ENCODE measurements at regions not wholly inside any gene's neighbourhood (a gene's known extent, or its start where the extent isn't known, plus 50 kb on each side); places are given as distances from the start of the nearest gene placed in this dataset.

DNA sequence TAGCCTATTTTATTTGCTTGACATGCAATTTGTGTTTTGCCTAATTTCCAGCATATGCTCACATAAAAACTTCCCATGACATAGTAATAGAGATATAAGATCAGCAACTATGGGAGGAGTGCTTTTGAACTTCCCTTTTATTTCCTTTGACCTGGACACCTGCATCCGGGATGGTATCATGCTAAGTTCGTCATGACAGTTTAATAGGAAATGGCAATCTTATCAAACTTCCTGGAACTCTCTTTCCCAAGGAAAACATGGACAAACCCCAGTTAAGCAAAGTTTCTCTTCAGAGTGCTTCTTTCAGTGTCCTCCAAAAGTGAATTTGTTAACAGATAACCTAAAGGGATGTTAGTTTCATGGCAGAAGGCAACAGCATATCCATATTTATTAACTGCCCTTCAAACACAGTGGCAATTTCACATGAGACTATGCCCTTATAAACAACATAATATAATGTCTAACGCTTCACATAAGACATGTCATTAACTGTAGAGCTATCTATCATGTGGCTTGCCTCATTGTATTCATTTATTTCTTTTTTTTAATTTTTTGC lies 474.7 kb upstream of the SEMA3A start:
- Mint-ChIP-seq H3K36me3 (ENCODE audit: insufficient read depth in 2 of 2) (no peaks in the 10 kb centered on the region), H3K27ac (no peak overlapping the region), H3K4me1 (ENCODE audit: low read depth) (no peaks in the 10 kb centered on the region), H3K27me3 (ENCODE audit: low read depth) (no peaks in the 10 kb centered on the region), H3K9me3 (no peaks in the 10 kb centered on the region), H3K4me3 (no peak overlapping the region)
- ATAC-seq (replicated peaks in 1 of 2), result no peak
- DNase-seq, result no peak

DNA sequence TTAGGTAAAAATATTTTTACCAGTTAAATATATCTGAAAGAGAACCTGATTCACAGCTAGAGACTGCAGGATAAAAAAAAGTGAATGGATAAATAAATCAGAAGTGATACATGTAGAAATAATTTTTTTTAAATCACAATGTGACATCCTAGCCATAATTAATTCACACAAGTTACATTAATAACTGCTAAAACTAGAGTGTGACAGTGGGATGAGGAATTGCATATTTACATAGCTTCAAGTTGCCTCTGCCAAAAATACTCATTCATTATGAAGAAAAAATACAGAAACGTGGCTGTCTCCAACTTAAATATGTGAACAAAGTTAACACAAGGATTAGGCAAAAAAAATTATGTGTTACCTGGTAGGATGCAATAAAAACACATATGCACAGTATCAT lies 473.5 kb upstream of the SEMA3A start:
- Mint-ChIP-seq H3K27me3 (ENCODE audit: low read depth) (no peaks in the 10 kb centered on the region), H3K4me1 (ENCODE audit: low read depth) (no peaks in the 10 kb centered on the region), H3K27ac (no peak overlapping the region), H3K4me3 (no peak overlapping the region), H3K36me3 (ENCODE audit: insufficient read depth in 2 of 2) (no peaks in the 10 kb centered on the region), H3K9me3 (no peaks in the 10 kb centered on the region)
- DNase-seq, result no peak
- no peak for ATAC-seq (replicated peaks in 1 of 2)

DNA sequence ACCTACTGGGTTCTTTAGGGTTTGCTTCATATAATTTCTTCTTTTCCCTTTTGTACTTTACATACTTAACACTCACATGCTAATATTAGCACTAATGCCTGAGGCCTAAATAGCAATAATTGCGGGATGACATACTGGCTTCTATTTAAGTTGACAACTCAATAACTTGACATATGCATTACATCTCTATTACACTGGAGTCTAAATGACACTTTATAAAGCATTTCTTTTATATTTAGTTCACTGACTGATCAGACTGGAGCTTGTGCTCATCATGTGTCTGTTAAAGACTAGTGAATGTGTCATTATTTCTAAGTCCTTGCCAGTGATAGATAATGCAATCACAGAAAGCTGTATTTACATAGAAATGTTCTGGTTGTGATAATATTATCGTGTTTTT lies 472.1 kb upstream of the SEMA3A start:
- Mint-ChIP-seq H3K27me3 (ENCODE audit: low read depth) (no peaks in the 10 kb centered on the region), H3K4me3 (no peak overlapping the region), H3K36me3 (ENCODE audit: insufficient read depth in 2 of 2) (no peaks in the 10 kb centered on the region), H3K9me3 (no peaks in the 10 kb centered on the region), H3K4me1 (ENCODE audit: low read depth) (no peaks in the 10 kb centered on the region), H3K27ac (no peak overlapping the region)
- DNase-seq (no peak), ATAC-seq (replicated peaks in 1 of 2) (no peak)

DNA sequence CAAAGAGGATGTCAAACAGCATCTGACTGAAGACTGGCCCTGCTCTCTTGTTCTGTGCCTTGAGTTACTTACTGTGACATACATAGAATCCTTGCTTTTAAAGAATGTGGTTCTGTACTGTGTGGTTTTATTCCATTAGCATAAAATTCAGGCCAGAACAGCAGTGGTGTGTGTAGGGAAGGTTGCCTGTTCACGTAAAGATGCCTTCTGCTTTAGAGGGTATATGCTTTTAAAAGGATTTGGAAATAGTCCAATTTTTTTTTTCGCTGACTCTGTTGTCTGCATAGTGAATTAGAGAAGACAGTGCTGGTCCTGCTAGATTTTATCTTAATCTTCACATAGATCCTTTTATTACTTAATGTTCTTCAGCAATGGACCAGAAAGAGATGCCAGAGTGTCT lies 470.8 kb upstream of the SEMA3A start:
- H3K4me1 Mint-ChIP-seq (ENCODE audit: low read depth), result no peaks in the 10 kb centered on the region
- H3K9me3 Mint-ChIP-seq, result no peaks in the 10 kb centered on the region
- no peak overlapping the region for H3K27ac Mint-ChIP-seq
- no peaks in the 10 kb centered on the region for H3K27me3 Mint-ChIP-seq (ENCODE audit: low read depth)
- no peaks in the 10 kb centered on the region for H3K36me3 Mint-ChIP-seq (ENCODE audit: insufficient read depth in 2 of 2)
- H3K4me3 Mint-ChIP-seq, result no peak overlapping the region
- DNase-seq (no peak), ATAC-seq (replicated peaks in 1 of 2) (no peak)

DNA sequence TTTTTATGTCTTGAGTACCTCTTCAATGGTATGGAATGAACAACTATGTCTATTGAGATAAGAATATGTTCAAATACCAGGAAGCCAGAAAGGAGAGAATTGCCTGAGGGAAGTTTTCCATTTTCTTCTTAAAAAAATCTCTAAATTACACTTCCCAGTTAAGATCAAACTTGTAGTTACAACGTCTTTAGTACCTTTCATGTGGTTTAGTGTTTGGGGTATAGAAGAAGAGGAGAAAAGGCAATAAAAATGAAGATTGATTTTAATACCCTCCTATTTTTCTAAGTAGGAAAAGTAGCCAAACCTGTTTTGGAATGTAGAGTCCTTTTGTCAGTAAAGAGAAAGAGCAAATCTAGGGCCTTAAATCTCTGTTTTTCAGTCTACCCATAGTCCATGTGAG lies 470.0 kb upstream of the SEMA3A start:
- no peak for ATAC-seq (replicated peaks in 1 of 2)
- no peak overlapping the region for H3K4me3 Mint-ChIP-seq
- no peaks in the 10 kb centered on the region for H3K27me3 Mint-ChIP-seq (ENCODE audit: low read depth)
- H3K9me3 Mint-ChIP-seq, result no peaks in the 10 kb centered on the region
- no peak overlapping the region for H3K27ac Mint-ChIP-seq
- no peaks in the 10 kb centered on the region for H3K36me3 Mint-ChIP-seq (ENCODE audit: insufficient read depth in 2 of 2)
- H3K4me1 Mint-ChIP-seq (ENCODE audit: low read depth), result no peaks in the 10 kb centered on the region
- no peak for DNase-seq

DNA sequence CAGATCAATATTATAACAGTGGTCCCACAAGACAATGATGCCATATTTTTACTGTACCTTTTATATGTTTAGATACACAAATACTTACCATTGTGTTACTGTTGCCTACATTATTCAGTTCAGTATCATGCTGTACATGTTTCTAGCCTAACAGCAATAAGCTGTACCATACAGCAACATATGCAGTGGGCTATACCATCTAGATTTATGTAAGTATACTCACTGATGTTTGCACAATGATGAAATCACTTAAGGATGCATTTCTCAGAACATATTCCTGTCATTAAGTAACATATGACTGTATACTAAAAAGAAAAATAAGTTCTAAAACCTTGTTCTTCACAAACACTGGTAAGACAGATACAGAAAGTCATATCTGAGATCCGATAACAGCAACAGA lies 468.6 kb upstream of the SEMA3A start:
- Mint-ChIP-seq H3K27ac (no peak overlapping the region), H3K27me3 (ENCODE audit: low read depth) (no peaks in the 10 kb centered on the region), H3K4me1 (ENCODE audit: low read depth) (no peaks in the 10 kb centered on the region), H3K4me3 (no peak overlapping the region), H3K9me3 (no peaks in the 10 kb centered on the region), H3K36me3 (ENCODE audit: insufficient read depth in 2 of 2) (no peaks in the 10 kb centered on the region)
- DNase-seq, result no peak
- no peak for ATAC-seq (replicated peaks in 1 of 2)

DNA sequence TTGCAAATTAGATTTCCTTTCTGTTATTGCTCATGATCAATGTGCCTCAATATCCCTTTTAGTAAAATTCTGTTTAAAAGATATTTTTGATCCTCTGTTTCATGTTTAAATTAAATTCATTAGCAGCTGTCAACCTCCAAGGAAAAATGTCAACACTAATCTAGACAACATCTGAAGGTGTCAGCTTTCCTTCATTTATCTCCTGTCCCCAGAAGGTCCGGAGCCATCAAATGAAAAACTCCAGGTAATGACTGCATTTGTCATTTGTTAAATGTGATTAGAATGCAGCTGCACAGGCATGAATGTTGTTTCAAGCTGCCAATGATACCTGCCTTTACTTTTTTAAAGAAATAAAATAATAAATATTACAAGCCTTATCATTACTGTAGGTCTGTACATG lies 463.7 kb upstream of the SEMA3A start:
- Mint-ChIP-seq H3K4me3 (no peak overlapping the region), H3K27ac (no peak overlapping the region), H3K4me1 (ENCODE audit: low read depth) (no peaks in the 10 kb centered on the region), H3K36me3 (ENCODE audit: insufficient read depth in 2 of 2) (no peaks in the 10 kb centered on the region), H3K9me3 (no peaks in the 10 kb centered on the region), H3K27me3 (ENCODE audit: low read depth) (no peaks in the 10 kb centered on the region)
- DNase-seq, result no peak
- ATAC-seq (replicated peaks in 1 of 2), result no peak

DNA sequence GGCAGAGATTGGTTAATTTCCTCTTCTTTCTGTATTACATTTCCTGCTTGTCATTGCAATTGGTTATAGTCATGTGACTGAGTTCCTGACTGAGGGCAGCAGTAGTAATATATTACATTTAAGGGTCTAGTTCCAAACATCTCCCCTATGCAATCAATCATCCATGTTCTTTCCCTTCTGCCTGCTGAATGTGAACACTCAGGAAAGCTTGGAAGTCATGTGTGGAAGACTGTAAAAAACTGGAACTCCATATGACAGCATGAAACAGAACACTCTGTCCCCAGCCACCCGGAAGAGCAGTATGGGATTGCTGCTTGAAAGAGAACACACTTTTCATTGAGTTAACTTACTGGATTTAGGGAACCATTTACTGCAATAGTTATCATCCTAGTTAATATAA lies 459.7 kb upstream of the SEMA3A start:
- Mint-ChIP-seq H3K27me3 (ENCODE audit: low read depth) (no peaks in the 10 kb centered on the region), H3K9me3 (no peaks in the 10 kb centered on the region), H3K4me3 (no peak overlapping the region), H3K27ac (no peak overlapping the region), H3K36me3 (ENCODE audit: insufficient read depth in 2 of 2) (no peaks in the 10 kb centered on the region), H3K4me1 (ENCODE audit: low read depth) (no peaks in the 10 kb centered on the region)
- ATAC-seq (replicated peaks in 1 of 2) (no peak), DNase-seq (no peak)

DNA sequence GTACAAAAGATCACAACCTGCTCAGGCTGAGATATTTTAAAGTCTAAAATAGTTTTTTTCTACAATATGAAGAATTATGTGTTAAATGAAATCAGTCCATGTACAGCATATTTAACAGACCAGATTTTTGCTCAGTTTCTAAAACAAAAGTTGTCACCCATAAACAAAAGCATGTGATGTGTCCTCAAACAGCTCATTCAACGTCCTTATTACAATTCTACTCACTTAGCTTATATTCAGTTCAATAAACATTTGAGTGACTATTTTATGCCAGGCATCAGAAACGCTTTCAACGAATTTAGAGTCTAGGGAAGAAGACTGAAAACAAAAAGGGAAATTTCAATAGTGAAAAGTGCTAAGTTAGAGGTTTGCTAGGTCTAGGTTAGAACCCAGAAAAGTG lies 457.3 kb upstream of the SEMA3A start:
- H3K4me1 Mint-ChIP-seq (ENCODE audit: low read depth), result no peaks in the 10 kb centered on the region
- no peak for ATAC-seq (replicated peaks in 1 of 2)

DNA sequence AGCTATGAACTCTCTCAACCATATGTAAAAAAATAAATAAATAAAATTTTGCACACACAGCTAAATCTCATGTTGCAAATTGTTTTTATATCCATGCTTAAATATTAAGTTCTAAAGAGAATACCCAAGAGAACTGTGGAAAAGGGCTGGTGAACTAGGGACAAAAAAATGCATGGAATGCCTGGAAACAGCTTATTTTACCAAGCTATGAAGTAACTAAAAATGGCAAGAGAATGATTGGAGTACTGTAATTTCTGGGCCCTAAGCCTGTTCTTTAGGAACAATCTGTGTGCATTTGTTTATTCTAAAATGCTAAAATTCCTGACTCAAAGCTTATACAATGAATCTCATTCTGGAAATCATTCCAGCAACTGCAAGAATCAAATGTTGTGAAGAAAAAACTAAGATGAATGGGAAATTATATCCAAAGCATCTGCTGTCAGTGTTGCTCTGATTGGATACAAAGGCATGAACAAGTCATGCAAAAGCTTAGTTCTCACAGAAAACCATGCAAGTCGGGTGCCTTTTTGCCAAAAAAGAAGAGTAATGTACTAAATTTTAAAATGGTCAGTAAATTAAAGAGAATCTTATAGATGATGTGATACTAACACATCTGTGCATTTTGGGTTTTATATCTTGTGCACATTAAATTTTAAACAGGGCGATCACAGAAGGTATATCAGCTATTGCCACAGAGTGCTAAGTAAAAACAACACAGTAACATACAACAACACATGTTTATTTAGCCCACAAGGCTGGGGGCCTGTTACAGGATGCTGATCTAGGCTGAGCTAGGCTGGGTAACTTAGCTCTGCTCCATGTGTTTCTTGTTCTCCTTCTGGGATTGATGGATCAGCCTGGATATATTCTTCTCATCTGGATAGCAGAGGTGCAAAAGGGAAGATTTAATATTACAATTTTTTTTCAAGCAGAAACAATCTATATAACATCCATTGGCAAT lies 453.5 kb upstream of the SEMA3A start:
- ATAC-seq (replicated peaks in 1 of 2) (no peak), DNase-seq (no peak)
- Mint-ChIP-seq H3K36me3 (ENCODE audit: insufficient read depth in 2 of 2) (no peaks in the 10 kb centered on the region), H3K4me1 (ENCODE audit: low read depth) (no peaks in the 10 kb centered on the region), H3K4me3 (no peak overlapping the region), H3K9me3 (no peaks in the 10 kb centered on the region), H3K27ac (no peak overlapping the region), H3K27me3 (ENCODE audit: low read depth) (no peaks in the 10 kb centered on the region)

More for the DNA sequence above, 457.3 kb upstream of the SEMA3A start:
- no peak for DNase-seq
- Mint-ChIP-seq H3K36me3 (ENCODE audit: insufficient read depth in 2 of 2) (no peaks in the 10 kb centered on the region), H3K9me3 (no peaks in the 10 kb centered on the region), H3K27ac (no peak overlapping the region), H3K4me3 (no peak overlapping the region), H3K27me3 (ENCODE audit: low read depth) (no peaks in the 10 kb centered on the region)

DNA sequence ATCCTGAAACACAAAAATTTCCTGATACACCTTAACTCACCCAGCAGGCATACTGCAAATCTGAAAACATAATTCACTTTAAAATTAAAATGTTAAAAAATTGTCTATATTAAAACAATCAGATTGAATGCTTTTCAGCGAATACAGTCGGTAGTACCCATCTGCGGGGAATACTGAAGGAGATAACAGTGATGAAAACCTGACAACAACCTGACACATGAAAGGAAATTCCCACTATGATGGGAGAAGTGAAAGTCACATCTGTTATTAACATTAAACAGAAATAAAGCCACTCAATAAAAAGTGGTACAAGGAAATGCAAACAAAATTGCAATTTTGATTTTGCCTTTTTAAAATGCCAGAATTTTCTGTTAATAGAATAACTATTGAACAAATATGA lies 448.0 kb upstream of the SEMA3A start:
- H3K27ac Mint-ChIP-seq, result no peak overlapping the region
- DNase-seq (no peak), ATAC-seq (replicated peaks in 1 of 2) (no peak)
- H3K4me3 Mint-ChIP-seq, result no peak overlapping the region
- H3K4me1 Mint-ChIP-seq (ENCODE audit: low read depth), result no peaks in the 10 kb centered on the region
- H3K9me3 Mint-ChIP-seq, result no peaks in the 10 kb centered on the region
- no peaks in the 10 kb centered on the region for H3K36me3 Mint-ChIP-seq (ENCODE audit: insufficient read depth in 2 of 2)
- H3K27me3 Mint-ChIP-seq (ENCODE audit: low read depth), result no peaks in the 10 kb centered on the region

DNA sequence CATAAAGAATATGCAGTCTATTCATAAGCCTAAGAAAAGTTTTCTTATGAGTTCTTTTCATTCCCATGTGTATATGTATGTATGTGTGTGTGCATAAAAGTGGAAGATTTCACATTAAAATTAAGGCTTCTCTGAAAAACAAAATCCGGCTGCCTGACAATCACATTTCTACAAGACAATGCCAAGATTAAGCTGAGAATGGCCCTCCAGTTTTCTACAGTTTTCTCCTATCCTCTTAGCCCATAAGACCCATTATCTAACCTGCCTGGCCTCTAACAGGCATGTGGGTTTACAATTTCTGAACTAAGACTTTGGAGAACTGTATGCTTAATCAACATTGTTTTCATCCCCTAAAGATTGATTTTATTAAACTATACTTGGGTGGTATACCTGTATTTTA lies 446.0 kb upstream of the SEMA3A start:
- ATAC-seq (replicated peaks in 1 of 2) (no peak), DNase-seq (no peak)
- H3K36me3 Mint-ChIP-seq (ENCODE audit: insufficient read depth in 2 of 2), result no peaks in the 10 kb centered on the region
- no peaks in the 10 kb centered on the region for H3K27me3 Mint-ChIP-seq (ENCODE audit: low read depth)
- no peak overlapping the region for H3K27ac Mint-ChIP-seq
- peaks cover 0 to 3% of the 10 kb centered on the region in 2 donors for H3K9me3 Mint-ChIP-seq
- H3K4me3 Mint-ChIP-seq, result no peak overlapping the region
- H3K4me1 Mint-ChIP-seq (ENCODE audit: low read depth), result no peaks in the 10 kb centered on the region

DNA sequence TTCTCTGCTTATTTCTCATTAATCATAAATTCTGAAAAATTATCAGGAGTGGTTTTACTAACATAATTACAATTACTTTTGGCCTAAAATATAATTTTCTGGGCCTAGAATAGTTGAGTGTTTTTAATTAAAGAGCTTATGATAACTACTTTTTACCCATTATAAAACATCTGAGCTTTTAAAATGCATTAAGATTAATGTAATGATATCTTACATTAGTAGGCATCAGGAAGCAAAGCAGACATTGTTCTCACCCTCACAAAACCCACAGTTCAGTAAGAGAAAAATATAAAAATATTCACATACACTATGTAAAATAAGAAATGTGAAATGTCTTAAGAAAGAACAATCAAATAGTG lies 443.7 kb upstream of the SEMA3A start:
- peaks cover 1 to 6% of the 10 kb centered on the region in 2 donors for H3K9me3 Mint-ChIP-seq
- ATAC-seq (replicated peaks in 1 of 2) (no peak), DNase-seq (no peak)
- H3K27ac Mint-ChIP-seq, result no peak overlapping the region
- no peaks in the 10 kb centered on the region for H3K4me1 Mint-ChIP-seq (ENCODE audit: low read depth)
- H3K4me3 Mint-ChIP-seq, result no peak overlapping the region
- no peaks in the 10 kb centered on the region for H3K27me3 Mint-ChIP-seq (ENCODE audit: low read depth)
- H3K36me3 Mint-ChIP-seq (ENCODE audit: insufficient read depth in 2 of 2), result no peaks in the 10 kb centered on the region
